SK-N-SH (cell line): ENCODE measurements at regions not wholly inside any gene's neighbourhood (a gene's known extent, or its start where the extent isn't known, plus 50 kb on each side); places are given as distances from the start of the nearest gene placed in this dataset.

ENCODE experiments used
- EP300 ChIP-seq, 2 experiments: IDR thresholded peaks; 2 replicates each; pipeline versions ENCODE4 v1.4.0 to v1.6.1; 2012; ENCODE audit warnings: borderline replicate concordance in 1 of 2, low read depth in 1 of 2, low read length in 1 of 2
- FOXM1 ChIP-seq: IDR thresholded peaks from 2 replicates; pipeline ENCODE4 v1.4.0; 2012; ENCODE audit warnings: low read depth, mild to moderate bottlenecking
- GABPA ChIP-seq: IDR thresholded peaks from 2 replicates; pipeline ENCODE4 v1.4.0; 2012; ENCODE audit warnings: low read depth, mild to moderate bottlenecking
- MXI1 ChIP-seq: IDR thresholded peaks from 2 replicates; pipeline ENCODE4 v1.6.1; 2012; ENCODE audit warnings: mild to moderate bottlenecking, low read depth, low read length, improper control_type of control experiment
- POLR2AphosphoS5 ChIP-seq: IDR thresholded peaks from 2 replicates; pipeline ENCODE4 v1.6.1; 2012; ENCODE audit warnings: low read depth, low read length
- RAD21 ChIP-seq: IDR thresholded peaks from 2 replicates; pipeline ENCODE4 v1.6.1; 2012; ENCODE audit warnings: mild to moderate bottlenecking, low read length
- RCOR1 ChIP-seq: fragments of 150-350 bp; IDR thresholded peaks from 2 replicates; pipeline ENCODE4 v1.6.1; 2017; ENCODE audit warnings: antibody characterized with exemption, low read length
- RXRA ChIP-seq: IDR thresholded peaks from 2 replicates; pipeline ENCODE4 v1.4.0; 2012; ENCODE audit warnings: low read depth, mild to moderate bottlenecking, borderline replicate concordance
- TAF1 ChIP-seq: IDR thresholded peaks from 2 replicates; pipeline ENCODE4 v1.6.1; 2012; ENCODE audit warnings: low read depth, mild to moderate bottlenecking, low read length, moderate library complexity, borderline replicate concordance
- TEAD4 ChIP-seq: IDR thresholded peaks from 2 replicates; pipeline ENCODE4 v1.4.0; 2012; ENCODE audit warnings: mild to moderate bottlenecking, borderline replicate concordance; ENCODE audit not compliant: insufficient read depth
- TF ChIP-seq, protein P1 (sequence below): fragments of 200-600 bp; sonication (generic); IDR thresholded peaks from 2 replicates; pipeline ENCODE4 v1.6.1; 2017; ENCODE audit warnings: antibody characterized with exemption, mild to moderate bottlenecking, moderate library complexity

DNA sequence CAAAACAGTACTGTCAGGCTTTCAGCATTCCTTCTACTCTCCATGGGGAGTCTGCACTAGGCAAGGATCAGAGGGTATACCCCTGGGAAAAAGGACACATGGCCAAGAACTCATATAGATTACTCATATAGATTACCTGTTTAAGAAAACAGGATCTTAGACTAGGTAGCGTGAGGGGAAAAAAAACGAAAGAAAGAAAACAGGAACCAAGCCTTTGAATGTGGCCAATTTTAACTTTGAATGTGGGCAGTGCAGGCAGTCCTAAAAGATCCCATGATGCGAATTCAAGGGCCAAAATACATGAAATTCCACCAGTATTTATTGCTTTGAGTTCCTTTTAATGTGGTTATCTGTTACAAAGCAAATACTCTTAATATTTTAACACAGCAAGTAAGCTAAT, 108.6 kb upstream of the TAC1 start:
- TF ChIP-seq MXI1 (no peak), EP300 (IDR thresholded peaks at IDR 0.05; ENCODE audit: borderline replicate concordance in 1 of 2, low read depth in 1 of 2, low read length in 1 of 2) (no peak), RXRA (no peak), GABPA (no peak), RAD21 (no peak), RCOR1 (no peak), FOXM1 (no peak), POLR2AphosphoS5 (no peak), TEAD4 (no peak), TAF1 (no peak)
- TF ChIP-seq, protein P1, sequence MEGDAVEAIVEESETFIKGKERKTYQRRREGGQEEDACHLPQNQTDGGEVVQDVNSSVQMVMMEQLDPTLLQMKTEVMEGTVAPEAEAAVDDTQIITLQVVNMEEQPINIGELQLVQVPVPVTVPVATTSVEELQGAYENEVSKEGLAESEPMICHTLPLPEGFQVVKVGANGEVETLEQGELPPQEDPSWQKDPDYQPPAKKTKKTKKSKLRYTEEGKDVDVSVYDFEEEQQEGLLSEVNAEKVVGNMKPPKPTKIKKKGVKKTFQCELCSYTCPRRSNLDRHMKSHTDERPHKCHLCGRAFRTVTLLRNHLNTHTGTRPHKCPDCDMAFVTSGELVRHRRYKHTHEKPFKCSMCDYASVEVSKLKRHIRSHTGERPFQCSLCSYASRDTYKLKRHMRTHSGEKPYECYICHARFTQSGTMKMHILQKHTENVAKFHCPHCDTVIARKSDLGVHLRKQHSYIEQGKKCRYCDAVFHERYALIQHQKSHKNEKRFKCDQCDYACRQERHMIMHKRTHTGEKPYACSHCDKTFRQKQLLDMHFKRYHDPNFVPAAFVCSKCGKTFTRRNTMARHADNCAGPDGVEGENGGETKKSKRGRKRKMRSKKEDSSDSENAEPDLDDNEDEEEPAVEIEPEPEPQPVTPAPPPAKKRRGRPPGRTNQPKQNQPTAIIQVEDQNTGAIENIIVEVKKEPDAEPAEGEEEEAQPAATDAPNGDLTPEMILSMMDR: no peak
